PC-3 (cell line): ENCODE measurements at regions not wholly inside any gene's neighbourhood (a gene's known extent, or its start where the extent isn't known, plus 50 kb on each side); places are given as distances from the start of the nearest gene placed in this dataset.

ENCODE experiments used
- EZH2 ChIP-seq: fragments of 300-600 bp; sonication (generic); IDR thresholded peaks from one replicate; pipeline ENCODE4 v1.6.1; 2017; ENCODE audit warnings: antibody characterized with exemption, mild to moderate bottlenecking, low read length; ENCODE audit not compliant: unreplicated experiment
- EZH2phosphoT487 ChIP-seq: fragments of 300-600 bp; sonication (generic); IDR thresholded peaks from 2 replicates; pipeline ENCODE4 v1.6.1; 2018; ENCODE audit warnings: mild to moderate bottlenecking, antibody characterized with exemption, low read length, borderline replicate concordance
- TF ChIP-seq, protein P1 (sequence below): fragments of 300-600 bp; sonication (generic); conservative IDR thresholded peaks from 2 replicates; pipeline ENCODE4 v1.5.1; 2017; ENCODE audit warnings: antibody characterized with exemption, low read depth, mild to moderate bottlenecking, low read length

DNA sequence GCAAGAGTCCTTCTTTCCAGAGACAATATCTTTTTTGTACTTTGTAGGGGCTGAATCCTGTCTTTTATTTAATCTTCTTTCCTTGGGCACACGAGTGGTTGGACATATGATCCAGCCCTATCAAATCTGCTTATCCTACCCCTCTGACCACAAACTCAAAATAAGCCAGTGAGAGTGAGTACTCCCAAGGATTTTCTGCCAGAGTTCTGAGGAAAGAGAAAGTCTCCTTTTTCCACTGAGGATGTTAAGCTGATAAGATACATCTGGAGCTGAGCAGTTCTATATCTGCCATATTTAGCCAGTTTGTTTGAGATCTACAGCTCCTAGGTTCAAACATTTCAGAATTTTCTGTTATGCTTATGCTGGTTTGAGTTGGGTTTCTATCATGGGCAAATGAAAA is 134.8 kb upstream of the NWD2 start:
- TF ChIP-seq, protein P1, sequence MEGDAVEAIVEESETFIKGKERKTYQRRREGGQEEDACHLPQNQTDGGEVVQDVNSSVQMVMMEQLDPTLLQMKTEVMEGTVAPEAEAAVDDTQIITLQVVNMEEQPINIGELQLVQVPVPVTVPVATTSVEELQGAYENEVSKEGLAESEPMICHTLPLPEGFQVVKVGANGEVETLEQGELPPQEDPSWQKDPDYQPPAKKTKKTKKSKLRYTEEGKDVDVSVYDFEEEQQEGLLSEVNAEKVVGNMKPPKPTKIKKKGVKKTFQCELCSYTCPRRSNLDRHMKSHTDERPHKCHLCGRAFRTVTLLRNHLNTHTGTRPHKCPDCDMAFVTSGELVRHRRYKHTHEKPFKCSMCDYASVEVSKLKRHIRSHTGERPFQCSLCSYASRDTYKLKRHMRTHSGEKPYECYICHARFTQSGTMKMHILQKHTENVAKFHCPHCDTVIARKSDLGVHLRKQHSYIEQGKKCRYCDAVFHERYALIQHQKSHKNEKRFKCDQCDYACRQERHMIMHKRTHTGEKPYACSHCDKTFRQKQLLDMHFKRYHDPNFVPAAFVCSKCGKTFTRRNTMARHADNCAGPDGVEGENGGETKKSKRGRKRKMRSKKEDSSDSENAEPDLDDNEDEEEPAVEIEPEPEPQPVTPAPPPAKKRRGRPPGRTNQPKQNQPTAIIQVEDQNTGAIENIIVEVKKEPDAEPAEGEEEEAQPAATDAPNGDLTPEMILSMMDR: no peak
- TF ChIP-seq EZH2: no peak
- no peak for TF ChIP-seq EZH2phosphoT487
